ENCODE measurements at regions not wholly inside any gene's neighbourhood (a gene's known extent, or its start where the extent isn't known, plus 50 kb on each side); places are given as distances from the start of the nearest gene placed in this dataset.

DNA sequence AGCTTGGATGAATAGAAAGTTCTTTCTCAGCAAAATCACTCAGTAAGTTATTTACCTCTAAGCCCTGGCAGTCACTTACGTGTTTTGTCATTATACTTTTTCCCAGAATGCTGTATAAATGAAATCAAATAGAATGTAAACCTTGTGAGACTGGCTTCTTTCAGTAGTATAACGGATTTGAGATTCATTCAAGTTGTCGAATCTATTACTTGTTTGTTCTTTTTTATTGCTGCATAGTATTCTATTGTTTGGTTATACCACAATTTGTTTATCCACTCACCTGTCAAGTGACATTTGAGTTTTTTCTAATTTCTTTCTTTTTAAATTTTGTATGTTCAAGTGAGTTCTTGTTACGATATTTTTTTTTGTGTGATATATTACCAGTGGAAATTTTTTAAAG, 381.6 kb downstream of the EDEM1 start:
- H3K36me3 Mint-ChIP-seq (ENCODE audit: low read depth) = no peaks in the 10 kb centered on the region
- TF ChIP-seq, protein P1, sequence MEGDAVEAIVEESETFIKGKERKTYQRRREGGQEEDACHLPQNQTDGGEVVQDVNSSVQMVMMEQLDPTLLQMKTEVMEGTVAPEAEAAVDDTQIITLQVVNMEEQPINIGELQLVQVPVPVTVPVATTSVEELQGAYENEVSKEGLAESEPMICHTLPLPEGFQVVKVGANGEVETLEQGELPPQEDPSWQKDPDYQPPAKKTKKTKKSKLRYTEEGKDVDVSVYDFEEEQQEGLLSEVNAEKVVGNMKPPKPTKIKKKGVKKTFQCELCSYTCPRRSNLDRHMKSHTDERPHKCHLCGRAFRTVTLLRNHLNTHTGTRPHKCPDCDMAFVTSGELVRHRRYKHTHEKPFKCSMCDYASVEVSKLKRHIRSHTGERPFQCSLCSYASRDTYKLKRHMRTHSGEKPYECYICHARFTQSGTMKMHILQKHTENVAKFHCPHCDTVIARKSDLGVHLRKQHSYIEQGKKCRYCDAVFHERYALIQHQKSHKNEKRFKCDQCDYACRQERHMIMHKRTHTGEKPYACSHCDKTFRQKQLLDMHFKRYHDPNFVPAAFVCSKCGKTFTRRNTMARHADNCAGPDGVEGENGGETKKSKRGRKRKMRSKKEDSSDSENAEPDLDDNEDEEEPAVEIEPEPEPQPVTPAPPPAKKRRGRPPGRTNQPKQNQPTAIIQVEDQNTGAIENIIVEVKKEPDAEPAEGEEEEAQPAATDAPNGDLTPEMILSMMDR (conservative IDR thresholded peaks at IDR 0.05) = no peak
- H3K4me3 Mint-ChIP-seq = no peak overlapping the region
- H3K27me3 Mint-ChIP-seq (ENCODE audit: low read depth) = peaks cover 7% of the 10 kb centered on the region
- no peak overlapping the region for H3K27ac Mint-ChIP-seq (ENCODE audit: unreplicated experiment)
- DNase-seq (ENCODE audit: low read depth, low spot score) = no peak
- H3K4me1 Mint-ChIP-seq = peaks cover 6% of the 10 kb centered on the region
- H3K9me3 Mint-ChIP-seq = peaks cover 9% of the 10 kb centered on the region

DNA sequence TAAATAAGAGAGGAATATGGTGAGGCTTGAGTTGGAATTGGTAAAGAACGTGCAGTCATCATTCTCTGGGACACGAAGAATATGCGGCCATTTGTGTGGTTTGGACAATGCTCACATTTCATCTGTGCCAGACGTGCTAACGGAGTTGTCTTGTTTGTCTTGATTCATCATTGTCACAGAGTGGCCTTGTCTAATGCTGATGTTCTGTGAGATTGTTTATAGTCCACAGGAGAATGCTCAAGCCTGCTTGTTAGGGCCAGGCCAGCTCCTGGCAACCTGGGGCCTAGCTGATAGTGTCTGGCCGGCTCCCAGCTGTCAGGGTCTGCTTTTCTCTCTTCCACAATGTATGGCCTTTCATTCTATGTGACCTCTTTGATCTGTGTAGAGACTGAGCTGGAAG, 384.7 kb downstream of the EDEM1 start:
- Mint-ChIP-seq H3K9me3 (peaks cover 9% of the 10 kb centered on the region), H3K27me3 (ENCODE audit: low read depth) (no peaks in the 10 kb centered on the region), H3K27ac (ENCODE audit: unreplicated experiment) (no peak overlapping the region), H3K4me1 (peaks cover 6% of the 10 kb centered on the region), H3K36me3 (ENCODE audit: low read depth) (no peaks in the 10 kb centered on the region), H3K4me3 (no peak overlapping the region)
- TF ChIP-seq, protein P1 (conservative IDR thresholded peaks at IDR 0.05) = no peak
- no peak for DNase-seq (ENCODE audit: low read depth, low spot score)

DNA sequence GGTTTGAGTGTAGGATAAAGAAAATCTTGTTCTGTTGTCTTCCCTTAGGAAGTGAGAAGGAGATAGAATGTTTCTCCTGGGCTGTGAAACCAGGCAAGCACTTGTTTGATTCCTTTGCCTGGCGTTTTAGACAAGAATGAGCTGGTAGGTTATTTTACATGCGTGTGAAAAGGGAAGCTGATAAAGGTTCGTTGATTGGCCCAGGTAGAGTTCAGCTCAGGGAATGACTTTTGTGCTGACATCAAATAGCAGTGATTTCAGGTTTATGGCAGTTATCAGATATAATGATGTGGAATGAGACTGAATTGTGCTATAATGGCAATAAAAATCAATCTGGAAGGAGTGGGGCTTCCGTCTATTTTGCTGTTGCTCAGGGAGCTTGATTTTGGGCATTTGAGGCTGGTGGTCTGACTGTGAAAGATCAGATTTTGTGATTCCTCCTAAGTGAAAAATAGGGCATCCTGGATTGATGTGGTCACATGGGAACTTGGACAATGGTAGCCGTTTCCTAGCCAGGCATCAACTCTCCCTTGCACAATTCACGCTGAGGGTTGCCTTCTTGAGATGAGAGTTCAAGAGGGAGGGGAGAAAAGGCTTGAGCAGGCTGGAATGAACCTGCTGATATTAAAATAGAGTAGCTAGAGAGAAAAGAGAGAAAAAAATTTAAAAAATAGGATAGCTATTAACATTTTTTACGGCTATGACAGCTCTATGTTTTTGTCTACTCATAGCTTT, 388.9 kb downstream of the EDEM1 start:
- Mint-ChIP-seq H3K27ac (ENCODE audit: unreplicated experiment) (no peak overlapping the region), H3K4me3 (no peak overlapping the region), H3K4me1 (peaks cover 6% of the 10 kb centered on the region), H3K36me3 (ENCODE audit: low read depth) (no peaks in the 10 kb centered on the region), H3K9me3 (peaks cover 2% of the 10 kb centered on the region), H3K27me3 (ENCODE audit: low read depth) (no peaks in the 10 kb centered on the region)
- TF ChIP-seq, protein P1 (conservative IDR thresholded peaks at IDR 0.05) = no peak
- no peak for DNase-seq (ENCODE audit: low read depth, low spot score)

DNA sequence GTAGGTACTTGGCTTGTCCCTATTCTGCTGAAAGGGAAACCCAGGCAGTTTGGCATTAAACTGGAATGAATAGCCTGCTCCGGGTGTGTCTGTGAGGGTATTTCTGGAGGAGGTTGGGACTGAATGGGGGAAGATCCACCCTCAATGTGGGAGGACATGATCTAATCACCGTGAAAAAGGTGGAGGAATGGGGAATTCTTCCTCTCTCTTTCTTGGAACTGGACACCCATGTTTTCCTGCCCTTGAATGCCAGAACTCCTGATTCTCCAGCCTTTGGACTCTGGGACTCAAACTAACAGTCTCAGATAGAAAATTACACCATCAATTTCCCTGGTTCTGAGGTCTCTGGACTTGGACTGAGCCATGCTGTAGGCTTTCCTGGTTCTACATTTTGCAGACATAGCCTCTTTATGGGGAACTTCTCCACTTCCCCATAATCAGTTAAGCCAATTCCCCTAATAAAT, 391.7 kb downstream of the EDEM1 start:
- DNase-seq (ENCODE audit: low read depth, low spot score) = no peak
- Mint-ChIP-seq H3K27ac (ENCODE audit: unreplicated experiment) (no peak overlapping the region), H3K4me1 (no peaks in the 10 kb centered on the region), H3K9me3 (no peaks in the 10 kb centered on the region), H3K27me3 (ENCODE audit: low read depth) (no peaks in the 10 kb centered on the region), H3K36me3 (ENCODE audit: low read depth) (no peaks in the 10 kb centered on the region), H3K4me3 (no peak overlapping the region)
- TF ChIP-seq, protein P1 (conservative IDR thresholded peaks at IDR 0.05) = no peak

DNA sequence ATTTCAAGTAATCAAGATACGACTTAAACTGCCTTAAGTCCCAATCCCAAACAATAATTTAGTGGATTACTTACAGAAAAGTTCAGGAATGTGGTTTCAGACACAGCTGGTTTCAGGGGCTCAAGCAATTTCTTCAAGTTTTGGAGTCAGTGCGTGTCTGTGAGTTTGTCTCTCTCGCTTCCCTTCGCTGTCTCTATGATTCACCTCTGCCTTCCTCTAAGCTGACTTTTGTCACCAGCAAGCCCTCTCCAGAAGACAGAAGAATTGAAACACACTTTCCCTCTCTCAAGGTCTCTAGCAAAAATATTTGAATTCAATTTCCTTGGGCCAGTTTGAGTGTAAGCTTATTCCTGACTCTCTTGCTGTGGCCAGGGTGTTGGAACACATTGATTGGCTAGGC, 392.4 kb downstream of the EDEM1 start:
- Mint-ChIP-seq H3K9me3 (no peaks in the 10 kb centered on the region), H3K4me1 (no peaks in the 10 kb centered on the region), H3K27me3 (ENCODE audit: low read depth) (no peaks in the 10 kb centered on the region), H3K27ac (ENCODE audit: unreplicated experiment) (no peak overlapping the region), H3K36me3 (ENCODE audit: low read depth) (no peaks in the 10 kb centered on the region), H3K4me3 (no peak overlapping the region)
- TF ChIP-seq, protein P1 (conservative IDR thresholded peaks at IDR 0.05) = no peak
- no peak for DNase-seq (ENCODE audit: low read depth, low spot score)

All from neural crest cell (in vitro differentiated cells).